ENCODE measurements at regions not wholly inside any gene's neighbourhood (a gene's known extent, or its start where the extent isn't known, plus 50 kb on each side); places are given as distances from the start of the nearest gene placed in this dataset.

GRCh38 chr21:18954441-18954844 lies 550.9 kb upstream of the TMPRSS15 start:
- TF ChIP-seq CEBPB (IDR thresholded peaks at IDR 0.05) (no peak), YY1 (IDR thresholded peaks at IDR 0.05; ENCODE audit: low read depth) (no peak), EP300 (IDR thresholded peaks at IDR 0.05; ENCODE audit: borderline replicate concordance) (no peak), TAF1 (IDR thresholded peaks at IDR 0.05; ENCODE audit: low read depth) (no peak), RAD21 (IDR thresholded peaks at IDR 0.05; ENCODE audit: low read depth) (no peak), NFIC (IDR thresholded peaks at IDR 0.05) (no peak), FOXM1 (IDR thresholded peaks at IDR 0.05; ENCODE audit: borderline replicate concordance, low read depth) (no peak), USF1 (IDR thresholded peaks at IDR 0.05) (no peak), EGR1 (IDR thresholded peaks at IDR 0.05) (no peak), CREB1 (IDR thresholded peaks at IDR 0.05; ENCODE audit: low read depth) (no peak)
- TF ChIP-seq, protein P1, sequence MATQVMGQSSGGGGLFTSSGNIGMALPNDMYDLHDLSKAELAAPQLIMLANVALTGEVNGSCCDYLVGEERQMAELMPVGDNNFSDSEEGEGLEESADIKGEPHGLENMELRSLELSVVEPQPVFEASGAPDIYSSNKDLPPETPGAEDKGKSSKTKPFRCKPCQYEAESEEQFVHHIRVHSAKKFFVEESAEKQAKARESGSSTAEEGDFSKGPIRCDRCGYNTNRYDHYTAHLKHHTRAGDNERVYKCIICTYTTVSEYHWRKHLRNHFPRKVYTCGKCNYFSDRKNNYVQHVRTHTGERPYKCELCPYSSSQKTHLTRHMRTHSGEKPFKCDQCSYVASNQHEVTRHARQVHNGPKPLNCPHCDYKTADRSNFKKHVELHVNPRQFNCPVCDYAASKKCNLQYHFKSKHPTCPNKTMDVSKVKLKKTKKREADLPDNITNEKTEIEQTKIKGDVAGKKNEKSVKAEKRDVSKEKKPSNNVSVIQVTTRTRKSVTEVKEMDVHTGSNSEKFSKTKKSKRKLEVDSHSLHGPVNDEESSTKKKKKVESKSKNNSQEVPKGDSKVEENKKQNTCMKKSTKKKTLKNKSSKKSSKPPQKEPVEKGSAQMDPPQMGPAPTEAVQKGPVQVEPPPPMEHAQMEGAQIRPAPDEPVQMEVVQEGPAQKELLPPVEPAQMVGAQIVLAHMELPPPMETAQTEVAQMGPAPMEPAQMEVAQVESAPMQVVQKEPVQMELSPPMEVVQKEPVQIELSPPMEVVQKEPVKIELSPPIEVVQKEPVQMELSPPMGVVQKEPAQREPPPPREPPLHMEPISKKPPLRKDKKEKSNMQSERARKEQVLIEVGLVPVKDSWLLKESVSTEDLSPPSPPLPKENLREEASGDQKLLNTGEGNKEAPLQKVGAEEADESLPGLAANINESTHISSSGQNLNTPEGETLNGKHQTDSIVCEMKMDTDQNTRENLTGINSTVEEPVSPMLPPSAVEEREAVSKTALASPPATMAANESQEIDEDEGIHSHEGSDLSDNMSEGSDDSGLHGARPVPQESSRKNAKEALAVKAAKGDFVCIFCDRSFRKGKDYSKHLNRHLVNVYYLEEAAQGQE (IDR thresholded peaks at IDR 0.05; ENCODE audit: low read depth) = no peak
- TF ChIP-seq, protein P2, sequence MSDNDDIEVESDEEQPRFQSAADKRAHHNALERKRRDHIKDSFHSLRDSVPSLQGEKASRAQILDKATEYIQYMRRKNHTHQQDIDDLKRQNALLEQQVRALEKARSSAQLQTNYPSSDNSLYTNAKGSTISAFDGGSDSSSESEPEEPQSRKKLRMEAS (IDR thresholded peaks at IDR 0.05) = no peak

DNA sequence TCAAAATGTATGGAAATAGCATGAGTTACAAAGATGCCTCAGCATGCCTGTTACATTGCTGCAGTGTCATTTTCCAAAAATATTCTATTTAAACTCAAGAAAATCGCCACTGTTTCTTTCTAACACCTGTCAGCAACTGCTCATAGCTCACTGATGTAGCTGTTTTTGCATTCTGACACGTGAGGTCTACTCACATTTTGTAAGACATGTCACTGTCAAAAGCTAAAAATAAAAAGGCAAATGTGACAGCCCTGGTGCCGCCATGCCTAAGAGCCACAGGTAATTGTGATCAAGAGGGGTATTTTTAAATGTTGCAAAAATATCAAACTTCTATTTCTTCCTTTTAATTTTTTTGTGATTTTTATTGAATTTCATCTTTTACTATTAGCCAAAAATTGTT lies 556.2 kb upstream of the TMPRSS15 start:
- TF ChIP-seq USF1 (IDR thresholded peaks at IDR 0.05) (no peak), CEBPB (IDR thresholded peaks at IDR 0.05) (no peak)

- TF ChIP-seq, protein P1 (IDR thresholded peaks at IDR 0.05; ENCODE audit: low read depth) = no peak
- no peak for TF ChIP-seq FOXM1 (IDR thresholded peaks at IDR 0.05; ENCODE audit: borderline replicate concordance, low read depth)
- TF ChIP-seq CREB1 (IDR thresholded peaks at IDR 0.05; ENCODE audit: low read depth) = no peak
- TF ChIP-seq RAD21 (IDR thresholded peaks at IDR 0.05; ENCODE audit: low read depth) = no peak
- TF ChIP-seq, protein P2 (IDR thresholded peaks at IDR 0.05) = no peak
- no peak for TF ChIP-seq TEAD4 (IDR thresholded peaks at IDR 0.05)
Observed at GRCh38 chr21:18960306-18960705, 556.7 kb upstream of the TMPRSS15 start.

DNA sequence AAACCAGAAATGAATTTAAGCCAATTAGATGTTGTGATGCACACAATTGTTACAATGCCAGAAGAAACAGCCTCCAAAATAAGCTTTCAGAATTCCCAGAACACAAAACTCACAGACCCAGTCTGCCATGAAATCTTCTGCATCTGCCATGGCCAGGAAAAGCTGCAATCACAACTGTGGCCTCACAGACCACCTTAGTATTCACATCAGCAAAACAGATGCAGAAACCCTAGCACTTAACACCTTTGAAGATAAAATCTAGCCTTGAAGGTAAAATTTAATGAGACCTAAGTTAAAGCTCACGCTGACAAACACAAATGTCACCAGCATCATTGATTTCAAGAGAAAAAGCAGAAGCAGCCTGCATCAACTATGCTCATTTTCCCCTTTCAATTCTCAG lies 566.8 kb upstream of the TMPRSS15 start:
- TF ChIP-seq TAF1 (IDR thresholded peaks at IDR 0.05; ENCODE audit: low read depth) = no peak
- TF ChIP-seq FOXM1 (IDR thresholded peaks at IDR 0.05; ENCODE audit: borderline replicate concordance, low read depth) = no peak
- TF ChIP-seq RAD21 (IDR thresholded peaks at IDR 0.05; ENCODE audit: low read depth) = no peak
- TF ChIP-seq CEBPB (IDR thresholded peaks at IDR 0.05) = no peak
- no peak for TF ChIP-seq TCF12 (IDR thresholded peaks at IDR 0.05; ENCODE audit: low read depth)
- TF ChIP-seq YY1 (IDR thresholded peaks at IDR 0.05; ENCODE audit: low read depth) = no peak
- no peak for TF ChIP-seq TEAD4 (IDR thresholded peaks at IDR 0.05)
- no peak for TF ChIP-seq EP300 (IDR thresholded peaks at IDR 0.05; ENCODE audit: borderline replicate concordance)

GRCh38 chr21:18970941-18971340 lies 567.4 kb upstream of the TMPRSS15 start:
- TF ChIP-seq NFIC (IDR thresholded peaks at IDR 0.05) = no peak
- TF ChIP-seq FOXM1 (IDR thresholded peaks at IDR 0.05; ENCODE audit: borderline replicate concordance, low read depth) = no peak
- no peak for TF ChIP-seq ZBTB7A (IDR thresholded peaks at IDR 0.05; ENCODE audit: low read depth)
- no peak for TF ChIP-seq YY1 (IDR thresholded peaks at IDR 0.05; ENCODE audit: low read depth)
- no peak for TF ChIP-seq RAD21 (IDR thresholded peaks at IDR 0.05; ENCODE audit: low read depth)
- TF ChIP-seq USF1 (IDR thresholded peaks at IDR 0.05) = no peak
- TF ChIP-seq, protein P2 (IDR thresholded peaks at IDR 0.05) = no peak
- TF ChIP-seq EGR1 (IDR thresholded peaks at IDR 0.05) = no peak
- TF ChIP-seq TEAD4 (IDR thresholded peaks at IDR 0.05) = no peak
- no peak for TF ChIP-seq EP300 (IDR thresholded peaks at IDR 0.05; ENCODE audit: borderline replicate concordance)
- no peak for TF ChIP-seq TAF1 (IDR thresholded peaks at IDR 0.05; ENCODE audit: low read depth)
- TF ChIP-seq TCF12 (IDR thresholded peaks at IDR 0.05; ENCODE audit: low read depth) = no peak
- TF ChIP-seq CEBPB (IDR thresholded peaks at IDR 0.05) = no peak
- TF ChIP-seq CREB1 (IDR thresholded peaks at IDR 0.05; ENCODE audit: low read depth) = no peak
- TF ChIP-seq, protein P1 (IDR thresholded peaks at IDR 0.05; ENCODE audit: low read depth) = no peak
